ENCODE measurements at regions not wholly inside any gene's neighbourhood (a gene's known extent, or its start where the extent isn't known, plus 50 kb on each side); places are given as distances from the start of the nearest gene placed in this dataset.

- H3K4me2 ChIP-seq (ENCODE audit: low read length), result no peak overlapping the region
- no peak overlapping the region for H3K9ac ChIP-seq (ENCODE audit: low read length)
- H4K20me1 ChIP-seq (ENCODE audit: insufficient read depth, low read length), result no peaks in the 10 kb centered on the region
- no peaks in the 10 kb centered on the region for H3K9me3 ChIP-seq (ENCODE audit: insufficient read depth, low read length)
- H3K79me2 ChIP-seq (ENCODE audit: low read length), result no peaks in the 10 kb centered on the region
- no peak overlapping the region for H3K27ac ChIP-seq (ENCODE audit: low read length)
- TF ChIP-seq CTCF (IDR thresholded peaks at IDR 0.05; ENCODE audit: low read depth, low read length) (no peak), EZH2phosphoT487 (IDR thresholded peaks at IDR 0.05; ENCODE audit: low read depth) (no peak)
- H3K36me3 ChIP-seq (replicated peaks; ENCODE audit: low read depth, low read length), result no peaks in the 10 kb centered on the region
- H3K4me3 ChIP-seq (ENCODE audit: low read length), result no peak overlapping the region
- H2AFZ ChIP-seq (ENCODE audit: low read depth, low read length), result no peak overlapping the region
- no peaks in the 10 kb centered on the region for H3K27me3 ChIP-seq (ENCODE audit: low read depth, low read length)
- no peaks in the 10 kb centered on the region for H3K4me1 ChIP-seq (ENCODE audit: low read length)
Measured at GRCh38 chr2:40629768-40630434, 178.0 kb upstream of the SLC8A1 start.

GRCh38 chr2:40639320-40639719, 187.4 kb upstream of the SLC8A1 start:
- H3K36me3 ChIP-seq (replicated peaks; ENCODE audit: low read depth, low read length), result no peaks in the 10 kb centered on the region
- H3K4me3 ChIP-seq (ENCODE audit: low read length), result no peak overlapping the region
- no peaks in the 10 kb centered on the region for H3K4me1 ChIP-seq (ENCODE audit: low read length)
- H2AFZ ChIP-seq (ENCODE audit: low read depth, low read length), result no peak overlapping the region
- no peaks in the 10 kb centered on the region for H3K79me2 ChIP-seq (ENCODE audit: low read length)
- TF ChIP-seq EZH2phosphoT487 (IDR thresholded peaks at IDR 0.05; ENCODE audit: low read depth) (no peak), CTCF (IDR thresholded peaks at IDR 0.05; ENCODE audit: low read depth, low read length) (no peak)
- H3K4me2 ChIP-seq (ENCODE audit: low read length), result no peak overlapping the region
- H3K27me3 ChIP-seq (ENCODE audit: low read depth, low read length), result no peaks in the 10 kb centered on the region
- H3K9ac ChIP-seq (ENCODE audit: low read length), result no peak overlapping the region
- no peak overlapping the region for H3K27ac ChIP-seq (ENCODE audit: low read length)
- no peaks in the 10 kb centered on the region for H4K20me1 ChIP-seq (ENCODE audit: insufficient read depth, low read length)
- no peaks in the 10 kb centered on the region for H3K9me3 ChIP-seq (ENCODE audit: insufficient read depth, low read length)

GRCh38 chr2:40642237-40642636, 190.3 kb upstream of the SLC8A1 start:
- no peak for TF ChIP-seq CTCF (IDR thresholded peaks at IDR 0.05; ENCODE audit: low read depth, low read length)
- no peak for TF ChIP-seq EZH2phosphoT487 (IDR thresholded peaks at IDR 0.05; ENCODE audit: low read depth)
- H3K36me3 ChIP-seq (replicated peaks; ENCODE audit: low read depth, low read length), result no peaks in the 10 kb centered on the region
- no peak overlapping the region for H2AFZ ChIP-seq (ENCODE audit: low read depth, low read length)
- H3K9me3 ChIP-seq (ENCODE audit: insufficient read depth, low read length), result no peaks in the 10 kb centered on the region
- H3K27ac ChIP-seq (ENCODE audit: low read length), result no peak overlapping the region
- H3K79me2 ChIP-seq (ENCODE audit: low read length), result no peaks in the 10 kb centered on the region
- no peaks in the 10 kb centered on the region for H3K27me3 ChIP-seq (ENCODE audit: low read depth, low read length)
- no peak overlapping the region for H3K4me3 ChIP-seq (ENCODE audit: low read length)
- no peaks in the 10 kb centered on the region for H4K20me1 ChIP-seq (ENCODE audit: insufficient read depth, low read length)
- H3K4me1 ChIP-seq (ENCODE audit: low read length), result no peaks in the 10 kb centered on the region
- no peak overlapping the region for H3K9ac ChIP-seq (ENCODE audit: low read length)
- H3K4me2 ChIP-seq (ENCODE audit: low read length), result no peak overlapping the region

- no peaks in the 10 kb centered on the region for H3K4me1 ChIP-seq (ENCODE audit: low read length)
- H3K4me2 ChIP-seq (ENCODE audit: low read length), result no peak overlapping the region
- H3K4me3 ChIP-seq (ENCODE audit: low read length), result no peak overlapping the region
- H3K9me3 ChIP-seq (ENCODE audit: insufficient read depth, low read length), result no peaks in the 10 kb centered on the region
- no peak overlapping the region for H2AFZ ChIP-seq (ENCODE audit: low read depth, low read length)
- H3K27ac ChIP-seq (ENCODE audit: low read length), result no peak overlapping the region
- no peaks in the 10 kb centered on the region for H3K36me3 ChIP-seq (replicated peaks; ENCODE audit: low read depth, low read length)
- TF ChIP-seq CTCF (IDR thresholded peaks at IDR 0.05; ENCODE audit: low read depth, low read length), result no peak
- TF ChIP-seq EZH2phosphoT487 (IDR thresholded peaks at IDR 0.05; ENCODE audit: low read depth), result no peak
- no peaks in the 10 kb centered on the region for H4K20me1 ChIP-seq (ENCODE audit: insufficient read depth, low read length)
- H3K79me2 ChIP-seq (ENCODE audit: low read length), result no peaks in the 10 kb centered on the region
- no peak overlapping the region for H3K9ac ChIP-seq (ENCODE audit: low read length)
- H3K27me3 ChIP-seq (ENCODE audit: low read depth, low read length), result no peaks in the 10 kb centered on the region
Measured at GRCh38 chr2:40642726-40643125, 190.8 kb upstream of the SLC8A1 start.
